GM12878 (cell line): ENCODE measurements at regions not wholly inside any gene's neighbourhood (a gene's known extent, or its start where the extent isn't known, plus 50 kb on each side); places are given as distances from the start of the nearest gene placed in this dataset.

ENCODE experiments used
- EGR1 ChIP-seq, 2 experiments: IDR thresholded peaks; 1 replicate in 1 of 2; 2 replicates in 1 of 2; pipeline ENCODE4 v1.6.1; 2011 to 2012; ENCODE audit warnings: low read depth in 2 of 2, low read length in 2 of 2, borderline replicate concordance in 1 of 2, mild to moderate bottlenecking in 1 of 2, moderate library complexity in 1 of 2
- RFX5 ChIP-seq: IDR thresholded peaks from 2 replicates; pipeline ENCODE4 v1.6.1; 2011; ENCODE audit warnings: low read depth, low read length, improper control_type of control experiment
- ZNF207 ChIP-seq: fragments of 450-650 bp; IDR thresholded peaks from 2 replicates; pipeline ENCODE4 v1.6.1; 2014; ENCODE audit warnings: antibody characterized with exemption, mild to moderate bottlenecking, borderline replicate concordance
- TF ChIP-seq, protein P1 (sequence below), 3 experiments: IDR thresholded peaks in 2 of 3; conservative IDR thresholded peaks in 1 of 3; 2 replicates each; pipeline ENCODE4 v1.5.1; 2011; ENCODE audit warnings: low read depth in 3 of 3, low read length in 3 of 3, mild to moderate bottlenecking in 3 of 3, control low read depth in 2 of 3, moderate library complexity in 2 of 3, inconsistent platforms in 1 of 3, mixed read lengths in 1 of 3; ENCODE audit not compliant: control insufficient read depth in 2 of 3, insufficient read depth in 1 of 3; ENCODE audit errors: extremely low read depth in 1 of 3
- TF ChIP-seq, protein P2 (sequence below): IDR thresholded peaks from 2 replicates; pipeline ENCODE4 v1.6.1; 2011; ENCODE audit warnings: borderline replicate concordance, low read depth, mild to moderate bottlenecking, moderate library complexity, low read length; ENCODE audit not compliant: insufficient read depth, poor library complexity, severe bottlenecking
- TF ChIP-seq, protein P3 (sequence below): IDR thresholded peaks from 2 replicates; pipeline ENCODE4 v1.6.1; 2012; ENCODE audit warnings: mild to moderate bottlenecking, low read depth, low read length

DNA sequence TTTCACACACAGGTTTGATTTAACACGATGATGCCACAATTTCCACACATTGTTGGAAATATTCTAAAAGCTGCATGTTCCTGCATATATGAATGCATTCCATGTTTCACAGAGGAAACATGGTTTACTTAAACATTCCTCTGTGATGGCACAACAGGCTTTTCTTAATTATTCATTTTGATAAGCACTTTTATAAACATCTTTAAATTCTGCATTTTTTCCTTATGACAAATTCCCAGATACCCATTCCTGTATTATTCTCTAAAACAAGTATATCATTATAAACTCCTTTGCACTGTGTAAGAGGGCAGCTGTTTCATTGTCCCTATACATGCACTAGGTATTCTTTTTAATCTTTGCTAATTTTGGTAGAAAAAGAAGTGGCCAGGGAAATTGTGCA is 532.3 kb downstream of the SOX6 start:
- TF ChIP-seq, protein P1, sequence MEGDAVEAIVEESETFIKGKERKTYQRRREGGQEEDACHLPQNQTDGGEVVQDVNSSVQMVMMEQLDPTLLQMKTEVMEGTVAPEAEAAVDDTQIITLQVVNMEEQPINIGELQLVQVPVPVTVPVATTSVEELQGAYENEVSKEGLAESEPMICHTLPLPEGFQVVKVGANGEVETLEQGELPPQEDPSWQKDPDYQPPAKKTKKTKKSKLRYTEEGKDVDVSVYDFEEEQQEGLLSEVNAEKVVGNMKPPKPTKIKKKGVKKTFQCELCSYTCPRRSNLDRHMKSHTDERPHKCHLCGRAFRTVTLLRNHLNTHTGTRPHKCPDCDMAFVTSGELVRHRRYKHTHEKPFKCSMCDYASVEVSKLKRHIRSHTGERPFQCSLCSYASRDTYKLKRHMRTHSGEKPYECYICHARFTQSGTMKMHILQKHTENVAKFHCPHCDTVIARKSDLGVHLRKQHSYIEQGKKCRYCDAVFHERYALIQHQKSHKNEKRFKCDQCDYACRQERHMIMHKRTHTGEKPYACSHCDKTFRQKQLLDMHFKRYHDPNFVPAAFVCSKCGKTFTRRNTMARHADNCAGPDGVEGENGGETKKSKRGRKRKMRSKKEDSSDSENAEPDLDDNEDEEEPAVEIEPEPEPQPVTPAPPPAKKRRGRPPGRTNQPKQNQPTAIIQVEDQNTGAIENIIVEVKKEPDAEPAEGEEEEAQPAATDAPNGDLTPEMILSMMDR (IDR thresholded peaks at IDR 0.05 in 2 of 3, conservative IDR thresholded peaks at IDR 0.05 in 1 of 3; ENCODE audit: control insufficient read depth in 2 of 3, extremely low read depth in 1 of 3, insufficient read depth in 1 of 3, low read depth in 3 of 3, low read length in 3 of 3) = no peak
- TF ChIP-seq RFX5 (no peak), EGR1 (IDR thresholded peaks at IDR 0.05; ENCODE audit: borderline replicate concordance in 1 of 2, low read depth in 2 of 2, low read length in 2 of 2) (no peak), ZNF207 (no peak)
- TF ChIP-seq, protein P2, sequence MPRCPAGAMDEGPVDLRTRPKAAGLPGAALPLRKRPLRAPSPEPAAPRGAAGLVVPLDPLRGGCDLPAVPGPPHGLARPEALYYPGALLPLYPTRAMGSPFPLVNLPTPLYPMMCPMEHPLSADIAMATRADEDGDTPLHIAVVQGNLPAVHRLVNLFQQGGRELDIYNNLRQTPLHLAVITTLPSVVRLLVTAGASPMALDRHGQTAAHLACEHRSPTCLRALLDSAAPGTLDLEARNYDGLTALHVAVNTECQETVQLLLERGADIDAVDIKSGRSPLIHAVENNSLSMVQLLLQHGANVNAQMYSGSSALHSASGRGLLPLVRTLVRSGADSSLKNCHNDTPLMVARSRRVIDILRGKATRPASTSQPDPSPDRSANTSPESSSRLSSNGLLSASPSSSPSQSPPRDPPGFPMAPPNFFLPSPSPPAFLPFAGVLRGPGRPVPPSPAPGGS = no peak
- TF ChIP-seq, protein P3, sequence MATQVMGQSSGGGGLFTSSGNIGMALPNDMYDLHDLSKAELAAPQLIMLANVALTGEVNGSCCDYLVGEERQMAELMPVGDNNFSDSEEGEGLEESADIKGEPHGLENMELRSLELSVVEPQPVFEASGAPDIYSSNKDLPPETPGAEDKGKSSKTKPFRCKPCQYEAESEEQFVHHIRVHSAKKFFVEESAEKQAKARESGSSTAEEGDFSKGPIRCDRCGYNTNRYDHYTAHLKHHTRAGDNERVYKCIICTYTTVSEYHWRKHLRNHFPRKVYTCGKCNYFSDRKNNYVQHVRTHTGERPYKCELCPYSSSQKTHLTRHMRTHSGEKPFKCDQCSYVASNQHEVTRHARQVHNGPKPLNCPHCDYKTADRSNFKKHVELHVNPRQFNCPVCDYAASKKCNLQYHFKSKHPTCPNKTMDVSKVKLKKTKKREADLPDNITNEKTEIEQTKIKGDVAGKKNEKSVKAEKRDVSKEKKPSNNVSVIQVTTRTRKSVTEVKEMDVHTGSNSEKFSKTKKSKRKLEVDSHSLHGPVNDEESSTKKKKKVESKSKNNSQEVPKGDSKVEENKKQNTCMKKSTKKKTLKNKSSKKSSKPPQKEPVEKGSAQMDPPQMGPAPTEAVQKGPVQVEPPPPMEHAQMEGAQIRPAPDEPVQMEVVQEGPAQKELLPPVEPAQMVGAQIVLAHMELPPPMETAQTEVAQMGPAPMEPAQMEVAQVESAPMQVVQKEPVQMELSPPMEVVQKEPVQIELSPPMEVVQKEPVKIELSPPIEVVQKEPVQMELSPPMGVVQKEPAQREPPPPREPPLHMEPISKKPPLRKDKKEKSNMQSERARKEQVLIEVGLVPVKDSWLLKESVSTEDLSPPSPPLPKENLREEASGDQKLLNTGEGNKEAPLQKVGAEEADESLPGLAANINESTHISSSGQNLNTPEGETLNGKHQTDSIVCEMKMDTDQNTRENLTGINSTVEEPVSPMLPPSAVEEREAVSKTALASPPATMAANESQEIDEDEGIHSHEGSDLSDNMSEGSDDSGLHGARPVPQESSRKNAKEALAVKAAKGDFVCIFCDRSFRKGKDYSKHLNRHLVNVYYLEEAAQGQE = no peak
